Stimulated activated CD8-positive, alpha-beta memory T cell treated with anti-CD3 and anti-CD28 coated beads, Interleukin-7, amount 100 ng/mL, for 48 hours (primary cell): ENCODE measurements at regions not wholly inside any gene's neighbourhood (a gene's known extent, or its start where the extent isn't known, plus 50 kb on each side); places are given as distances from the start of the nearest gene placed in this dataset.
A peak's percentile ranks its signal among the peaks of the same experiment; 100 is the strongest.

Experiments used
- DNase-seq, 2 donors: peaks; one replicate each; pipeline ENCODE4 v3.0.0-alpha.2; 2020; ENCODE audit warnings: low read depth in 1 of 2; ENCODE audit errors: extremely low read depth in 1 of 2

GRCh38 chr3:27935492-27935891, 213.4 kb upstream of the EOMES start:
- no peak for DNase-seq

- DNase-seq, result no peak
These were observed 217.4 kb upstream of the EOMES start for GRCh38 chr3:27939521-27939920.

DNA sequence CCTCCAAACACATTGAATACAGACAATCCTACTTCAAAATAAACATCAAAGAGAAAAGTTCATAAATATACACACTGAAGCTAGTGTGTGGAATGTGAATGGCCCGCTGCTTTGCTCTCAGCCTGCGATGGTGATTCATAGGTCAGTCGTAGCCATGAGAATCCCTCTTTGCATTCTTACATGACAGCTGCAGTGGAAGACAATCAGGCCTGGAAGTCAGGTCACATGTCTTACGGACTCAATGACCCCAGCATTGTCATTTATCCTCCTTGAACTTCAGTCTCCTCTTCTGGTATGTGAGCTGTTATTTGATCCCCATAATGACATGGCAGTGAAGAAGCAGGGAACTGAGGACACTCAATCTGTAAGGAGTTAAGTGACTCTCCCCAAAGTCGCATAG, 217.8 kb upstream of the EOMES start:
- no peak for DNase-seq

DNA sequence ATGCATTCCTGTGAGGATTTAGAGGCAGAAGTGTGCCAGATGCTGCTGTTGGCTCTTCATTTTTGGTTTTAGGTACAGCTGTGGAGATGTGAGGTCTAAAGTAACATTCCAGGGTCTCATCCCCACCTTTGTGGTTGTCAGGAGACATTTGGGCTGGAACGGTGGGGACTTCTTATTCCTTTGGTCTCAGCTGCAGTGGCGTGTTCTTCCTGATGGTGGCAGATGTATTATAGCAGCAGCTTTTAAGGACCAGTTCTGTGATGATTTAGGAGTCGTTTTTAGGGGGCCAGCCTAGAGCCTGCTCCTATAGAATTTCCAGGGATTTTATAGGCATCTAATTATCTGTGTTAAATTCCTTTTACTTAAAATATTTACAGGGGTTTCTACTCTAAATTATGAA, 221.0 kb upstream of the EOMES start:
- DNase-seq, result no peak

DNA sequence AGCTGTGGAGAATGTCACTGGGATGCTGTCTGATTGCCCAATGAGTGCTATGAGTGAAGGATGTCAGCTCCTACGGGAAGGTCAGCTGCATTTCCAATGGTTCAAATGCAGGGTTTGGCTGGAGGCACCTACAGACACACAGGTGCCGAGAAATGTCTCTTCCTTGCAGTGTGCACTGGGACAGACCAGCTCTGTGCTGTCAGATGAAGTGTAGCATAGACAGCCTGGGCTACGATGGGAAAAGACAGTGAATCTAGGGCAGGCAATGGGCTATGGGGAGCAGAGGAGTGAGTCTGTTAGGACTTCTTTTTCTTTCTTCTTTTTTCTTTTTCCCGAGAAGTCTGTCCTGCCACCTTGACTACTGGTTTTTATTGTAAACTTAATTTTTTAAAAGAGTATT, 223.1 kb upstream of the EOMES start:
- no peak for DNase-seq

- DNase-seq, result no peak
These were observed 238.0 kb upstream of the EOMES start for GRCh38 chr3:27960133-27960532.

GRCh38 chr3:27963519-27963918, 241.4 kb upstream of the EOMES start:
- DNase-seq, result peak; percentile 2 to 30

- no peak for DNase-seq
These were observed 249.5 kb upstream of the EOMES start for GRCh38 chr3:27971600-27971999.

GRCh38 chr3:27976933-27977332, 254.8 kb upstream of the EOMES start:
- no peak for DNase-seq

DNA sequence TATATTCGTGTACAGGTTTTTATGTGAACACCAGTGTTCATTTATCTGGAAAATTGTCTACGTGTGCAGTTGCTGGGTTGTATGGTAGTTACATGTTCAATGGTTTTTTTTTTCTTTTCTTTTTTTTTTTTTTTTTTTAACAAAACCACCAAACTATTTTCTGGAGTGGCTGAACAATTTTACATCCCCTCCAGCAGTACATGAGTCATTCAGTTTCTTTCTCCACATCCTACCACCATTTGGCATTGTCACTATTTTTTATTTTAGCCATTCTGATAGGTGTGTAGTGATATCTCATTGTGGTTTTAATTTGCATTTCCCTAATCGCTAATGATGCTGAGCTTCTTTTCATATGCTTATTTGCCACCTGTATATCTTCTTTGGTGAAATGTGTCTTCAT, 256.3 kb upstream of the EOMES start:
- DNase-seq, result no peak

DNA sequence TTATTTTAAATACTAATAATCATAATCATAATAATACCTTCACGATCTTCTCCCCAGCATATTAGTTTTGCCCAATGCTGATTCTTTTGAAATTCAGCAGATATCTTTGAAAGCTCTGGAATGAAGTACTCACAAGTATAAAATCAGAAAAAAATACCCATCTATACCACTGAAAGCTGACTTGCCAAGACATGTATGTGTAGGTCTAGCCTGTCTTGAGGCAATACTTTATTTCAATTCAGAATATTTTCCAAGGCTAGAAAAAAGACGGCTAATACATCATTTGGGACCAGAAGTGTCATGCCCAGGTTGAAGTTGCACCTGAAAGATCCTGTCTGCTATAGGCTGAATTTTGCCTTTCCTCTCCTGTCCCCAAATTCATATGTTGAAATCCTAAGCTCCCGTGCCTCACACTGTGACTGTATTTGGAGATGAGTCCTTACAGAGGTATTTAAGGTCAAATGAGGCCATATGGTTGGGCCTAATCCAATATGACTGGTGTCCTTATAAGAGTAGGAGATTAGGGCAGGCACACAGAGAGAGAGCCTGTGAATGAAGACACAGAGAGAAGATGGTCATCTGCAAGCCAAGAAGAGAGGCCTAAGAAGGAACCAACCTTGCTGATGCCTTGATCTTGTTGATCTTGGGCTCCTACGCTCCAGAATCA, 255.9 kb upstream of the CMC1 start:
- no peak for DNase-seq

DNA sequence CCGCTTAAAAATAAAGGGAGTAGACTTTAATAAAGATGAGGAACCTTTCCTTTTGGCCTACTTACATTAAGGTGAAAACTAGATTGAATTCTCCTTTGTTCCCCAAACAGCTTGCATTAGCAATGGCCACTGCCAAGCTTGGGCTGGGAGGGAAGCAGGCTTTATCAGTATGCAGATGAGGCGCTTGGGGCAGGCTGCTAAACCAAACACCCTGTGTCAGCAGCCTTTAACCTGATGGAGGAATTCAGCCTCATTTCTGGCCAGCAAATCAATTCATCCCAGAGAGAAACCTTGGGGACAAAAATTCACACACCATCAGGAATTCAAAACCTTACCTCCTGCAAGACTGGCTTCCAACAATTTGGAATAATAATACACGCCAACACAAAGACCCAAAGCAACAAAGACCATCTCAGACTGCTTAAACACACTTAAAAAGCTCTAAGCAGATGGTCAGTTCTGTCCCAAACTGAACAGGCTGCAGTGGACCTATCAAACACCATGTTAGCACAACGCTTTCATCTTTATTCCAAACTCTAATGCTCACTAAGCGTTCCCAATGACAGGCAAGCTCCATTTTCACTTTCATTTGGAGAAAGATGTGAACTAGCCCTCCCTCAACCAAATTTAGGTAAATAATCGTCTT, 255.1 kb upstream of the CMC1 start:
- DNase-seq, result no peak

DNA sequence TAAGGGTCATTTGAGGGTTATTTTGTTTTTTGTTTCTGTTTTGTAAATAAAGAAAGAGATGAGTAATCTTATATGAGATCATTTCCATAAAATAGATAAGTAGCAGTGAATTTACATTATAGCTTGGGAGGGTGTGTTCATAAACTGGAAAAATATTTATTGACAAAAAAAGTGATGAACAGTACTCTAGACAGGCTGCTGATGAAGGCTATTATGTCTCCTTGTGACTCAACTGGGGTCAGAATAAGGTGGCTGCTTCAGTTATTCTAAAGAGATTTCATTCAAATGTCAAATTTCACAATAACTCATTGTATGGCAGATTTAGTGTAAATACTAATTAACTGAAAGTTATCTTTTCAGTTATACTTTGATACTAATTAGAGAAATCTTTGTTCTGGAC, 251.1 kb upstream of the CMC1 start:
- no peak for DNase-seq

- no peak for DNase-seq
These were observed 250.6 kb upstream of the CMC1 start for GRCh38 chr3:27990837-27991236.

DNA sequence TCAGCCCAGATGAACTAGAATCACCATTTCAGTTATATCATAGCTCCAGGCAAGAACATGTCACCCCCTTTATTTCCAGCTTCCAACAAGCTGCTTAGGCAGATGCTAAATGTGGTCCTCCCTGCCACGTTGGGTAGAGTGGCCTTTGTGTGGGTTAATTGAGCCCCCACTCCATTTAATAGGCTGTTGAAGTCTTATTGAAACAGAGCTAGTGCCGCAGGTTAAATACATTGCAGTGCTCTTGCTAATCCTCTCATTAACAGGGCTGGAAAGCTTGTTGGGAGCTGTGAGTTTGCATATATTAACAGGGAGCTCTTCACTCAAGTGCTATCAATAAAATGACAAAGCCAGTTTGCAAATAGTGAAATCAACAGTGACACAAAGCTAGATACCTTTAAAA, 248.4 kb upstream of the CMC1 start:
- DNase-seq, result no peak

DNA sequence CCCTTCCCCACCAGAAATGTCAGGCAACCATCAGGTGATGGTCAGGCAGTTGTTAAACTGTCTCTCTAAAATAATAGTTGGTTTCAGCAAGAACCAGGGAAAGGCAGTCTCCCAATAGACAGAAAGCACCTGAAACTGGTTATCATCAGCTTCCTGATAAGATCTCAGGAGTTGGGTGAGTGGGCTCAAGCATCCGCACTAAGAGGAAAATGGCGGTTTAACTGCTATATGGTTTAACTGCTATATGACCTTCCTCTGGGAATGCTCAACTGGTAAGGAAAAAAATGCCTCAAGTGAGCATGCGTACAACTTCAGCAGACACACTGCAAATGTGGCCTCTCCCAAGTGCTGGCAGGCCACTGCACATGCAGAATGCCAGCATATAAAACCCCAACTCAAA, 240.8 kb upstream of the CMC1 start:
- no peak for DNase-seq

DNA sequence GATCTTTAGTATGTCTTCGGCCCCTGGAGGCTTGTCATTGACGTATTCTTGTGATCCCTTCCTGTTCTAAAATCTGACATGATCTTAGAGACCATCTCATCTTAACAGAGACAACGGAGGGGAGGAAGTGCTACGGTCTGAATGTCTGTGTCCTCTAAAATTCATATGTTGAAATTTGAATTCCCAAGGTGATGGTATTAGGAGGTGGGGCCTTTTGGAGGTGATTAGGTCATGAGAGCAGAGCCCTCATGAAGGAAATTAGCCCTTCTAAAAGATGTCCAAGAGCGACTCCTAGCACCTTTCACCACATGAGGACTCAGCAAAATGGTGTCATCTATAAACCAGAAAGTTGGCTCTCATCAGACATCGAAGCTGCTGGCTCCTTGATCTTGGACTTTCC, 233.2 kb upstream of the CMC1 start:
- DNase-seq, result no peak

DNA sequence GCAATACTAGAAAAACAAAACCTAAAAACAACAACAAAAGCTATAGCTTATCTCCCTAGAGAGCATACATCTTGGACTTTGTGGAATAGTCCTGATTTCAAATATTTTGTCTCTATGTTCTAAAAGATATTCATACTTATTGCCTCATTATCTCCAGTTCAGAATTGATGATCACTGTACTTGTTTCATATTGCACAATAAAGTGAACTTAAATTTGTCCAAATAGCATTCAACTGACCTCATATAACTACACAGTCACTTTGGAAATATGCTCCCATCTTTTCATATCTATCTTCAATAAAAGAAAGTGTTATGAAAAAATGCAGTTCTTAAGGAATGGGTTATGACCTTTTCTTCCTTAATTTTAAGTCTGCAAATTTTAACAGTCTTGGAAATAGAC, 228.6 kb upstream of the CMC1 start:
- no peak for DNase-seq

DNA sequence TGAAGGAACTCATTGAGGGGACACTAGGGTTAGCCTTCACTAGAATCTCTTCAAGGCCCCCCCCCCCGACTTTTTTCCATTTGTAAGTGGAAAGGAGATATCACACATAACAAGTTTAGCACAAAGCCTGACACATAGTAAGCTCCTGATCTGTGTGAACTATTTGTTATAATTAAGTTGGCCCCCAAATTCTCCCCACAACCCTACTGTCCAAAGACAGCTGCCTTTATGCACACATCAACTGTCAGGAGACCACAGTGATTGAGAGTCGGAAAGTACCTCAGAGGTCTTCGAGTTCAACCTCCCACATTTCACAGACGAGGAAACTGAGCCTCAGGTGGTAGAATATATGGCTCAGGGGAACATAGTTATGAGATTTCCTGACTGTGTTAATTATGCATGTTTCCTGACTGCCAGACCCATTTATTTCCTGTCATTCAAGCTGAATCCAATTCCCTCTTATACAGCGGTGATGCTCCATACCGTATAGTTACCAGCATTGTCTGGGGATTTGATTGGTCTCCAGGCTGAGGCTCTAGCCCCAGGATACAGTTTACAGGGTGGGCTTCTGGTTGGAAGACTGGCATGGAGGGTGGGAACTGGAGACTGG, 227.4 kb upstream of the CMC1 start:
- DNase-seq, result no peak

DNA sequence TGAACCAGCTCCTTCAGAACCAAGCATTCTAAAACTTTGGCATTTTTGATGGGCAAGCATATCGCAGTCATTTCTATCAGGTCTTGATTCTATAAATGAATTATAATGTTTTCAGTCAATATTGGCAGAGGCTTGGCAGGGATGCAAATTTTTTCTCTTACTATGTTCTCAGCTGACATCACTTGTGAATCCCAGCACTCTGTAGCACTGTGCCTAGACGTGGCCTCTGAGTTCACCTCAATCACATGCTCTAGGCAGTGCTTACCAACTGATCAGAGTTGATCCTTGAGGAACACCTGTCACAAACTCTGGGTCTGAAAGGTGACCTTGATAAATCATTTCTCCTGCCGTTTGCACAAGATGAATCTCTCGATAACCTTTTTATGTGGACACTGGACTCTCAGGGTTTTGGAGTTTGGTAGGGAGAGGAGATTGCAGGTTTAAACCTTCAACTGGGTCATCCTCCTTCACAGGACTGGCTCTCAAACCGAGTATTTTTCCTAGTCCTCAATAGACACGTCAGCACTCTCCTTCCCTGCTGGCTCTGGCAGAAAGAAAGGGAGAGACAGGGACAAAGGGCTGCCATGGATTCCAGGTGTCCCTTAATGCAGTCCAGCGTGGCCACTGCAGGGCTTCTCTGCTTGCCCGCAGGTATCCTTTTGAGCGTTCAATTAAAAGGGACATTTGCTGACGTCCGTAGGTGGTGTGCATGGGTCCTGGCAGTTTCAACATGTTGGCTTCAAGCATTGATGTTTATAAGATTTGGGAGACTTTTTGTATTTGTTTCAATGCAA, 222.3 kb upstream of the CMC1 start:
- no peak for DNase-seq

- no peak for DNase-seq
These were observed 221.7 kb upstream of the CMC1 start for GRCh38 chr3:28019740-28020139.

DNA sequence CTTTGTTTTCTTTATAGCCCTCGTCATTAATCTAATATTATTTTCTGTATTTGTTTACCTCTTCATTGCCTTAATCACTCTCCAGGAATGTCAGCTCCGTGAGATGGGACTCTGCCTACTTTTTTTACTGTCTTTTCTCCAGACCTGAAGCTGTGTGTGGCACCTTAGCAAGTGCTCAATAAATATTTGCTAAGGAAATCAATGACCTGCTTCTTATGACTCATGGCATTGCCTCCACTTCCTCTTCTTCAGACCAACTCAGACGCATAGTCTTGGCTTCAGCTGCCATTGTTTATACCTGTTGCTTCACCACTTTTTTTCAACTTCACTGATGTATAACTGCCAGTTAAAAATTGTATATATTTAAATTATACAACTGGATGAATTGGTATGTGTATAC, 218.5 kb upstream of the CMC1 start:
- DNase-seq, result no peak
